Inferior parietal cortex (tissue), 1 donor: ENCODE measurements at regions not wholly inside any gene's neighbourhood (a gene's known extent, or its start where the extent isn't known, plus 50 kb on each side); places are given as distances from the start of the nearest gene placed in this dataset.

Experiments
- DNase-seq: peaks from one replicate; pipeline ENCODE4 v3.0.0-alpha.2; 2016; ENCODE audit errors: extremely low spot score

- no peak for DNase-seq
Measured at GRCh38 chr1:189499736-189500135, 977.9 kb downstream of the BRINP3 start.

- DNase-seq, result no peak
Measured at GRCh38 chr1:189500778-189501177, 976.9 kb downstream of the BRINP3 start.

- DNase-seq, result no peak
Measured at GRCh38 chr1:189510827-189511226, 966.8 kb downstream of the BRINP3 start.

- DNase-seq, result no peak
Measured at GRCh38 chr1:189513091-189513490, 964.6 kb downstream of the BRINP3 start.

- no peak for DNase-seq
Measured at GRCh38 chr1:189522441-189522840, 955.2 kb downstream of the BRINP3 start.

- DNase-seq, result no peak
Measured at GRCh38 chr1:189524501-189524900, 953.2 kb downstream of the BRINP3 start.

- DNase-seq, result no peak
Measured at GRCh38 chr1:189530162-189530561, 947.5 kb downstream of the BRINP3 start.

GRCh38 chr1:189538271-189538670 is 939.4 kb downstream of the BRINP3 start:
- no peak for DNase-seq

- DNase-seq, result no peak
Measured at GRCh38 chr1:189550498-189550897, 927.2 kb downstream of the BRINP3 start.

GRCh38 chr1:189563784-189564183 is 913.9 kb downstream of the BRINP3 start:
- no peak for DNase-seq

- no peak for DNase-seq
Measured at GRCh38 chr1:189567890-189568289, 909.8 kb downstream of the BRINP3 start.

GRCh38 chr1:189596197-189596596 is 881.5 kb downstream of the BRINP3 start:
- DNase-seq, result no peak

- no peak for DNase-seq
Measured at GRCh38 chr1:189597083-189597482, 880.6 kb downstream of the BRINP3 start.

GRCh38 chr1:189605226-189605625 is 872.4 kb downstream of the BRINP3 start:
- no peak for DNase-seq

- no peak for DNase-seq
Measured at GRCh38 chr1:189606047-189606446, 871.6 kb downstream of the BRINP3 start.

GRCh38 chr1:189606795-189607476 is 870.7 kb downstream of the BRINP3 start:
- DNase-seq, result no peak

- DNase-seq, result no peak
Measured at GRCh38 chr1:189607477-189608096, 870.1 kb downstream of the BRINP3 start.

GRCh38 chr1:189609167-189609566 is 868.5 kb downstream of the BRINP3 start:
- no peak for DNase-seq

GRCh38 chr1:189616893-189617292 is 860.8 kb downstream of the BRINP3 start:
- peak; percentile 14 for DNase-seq

- peak; percentile 13 for DNase-seq
Measured at GRCh38 chr1:189619682-189620332, 857.9 kb downstream of the BRINP3 start.

- DNase-seq, result no peak
Measured at GRCh38 chr1:189620471-189620870, 857.2 kb downstream of the BRINP3 start.

- no peak for DNase-seq
Measured at GRCh38 chr1:189623336-189623735, 854.3 kb downstream of the BRINP3 start.

GRCh38 chr1:189627427-189627826 is 850.2 kb downstream of the BRINP3 start:
- no peak for DNase-seq
